Fibroblast of mammary gland (primary cell): ENCODE measurements at regions not wholly inside any gene's neighbourhood (a gene's known extent, or its start where the extent isn't known, plus 50 kb on each side); places are given as distances from the start of the nearest gene placed in this dataset.
A peak's percentile ranks its signal among the peaks of the same experiment; 100 is the strongest.

Experiments used
- DNase-seq: peaks from one replicate; pipeline ENCODE4 v3.0.0-alpha.2; 2010; ENCODE audit warnings: low read depth
- H3K4me3 ChIP-seq: 2 replicates; pipeline ENCODE4 v1.5.1; 2011; ENCODE audit warnings: low read depth, mild to moderate bottlenecking, low read length, moderate library complexity; ENCODE audit not compliant: control insufficient read depth
- CTCF ChIP-seq: conservative IDR thresholded peaks from 2 replicates; pipeline ENCODE4 v1.5.1; 2011; ENCODE audit warnings: low read depth, low read length, inconsistent platforms; ENCODE audit not compliant: control insufficient read depth, insufficient read depth

DNA sequence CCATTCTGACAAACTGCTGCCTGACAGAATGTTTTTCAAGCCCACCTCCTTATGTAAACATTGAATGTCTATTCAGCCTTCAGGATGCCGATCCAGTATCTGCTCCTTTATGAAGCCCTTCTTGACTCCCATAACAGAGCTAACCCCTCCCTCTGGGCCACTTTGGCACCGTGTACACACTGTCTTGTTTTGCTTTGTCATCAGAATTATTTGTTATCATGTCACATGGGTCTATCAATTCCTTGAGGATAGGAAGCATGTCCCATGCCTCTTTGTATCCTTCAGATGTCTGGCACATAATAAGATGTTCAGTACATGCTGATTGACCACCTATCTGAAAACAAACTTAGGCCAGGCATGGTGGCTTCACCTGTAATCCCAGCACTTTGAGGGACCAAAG lies 92.3 kb downstream of the PRLHR start:
- H3K4me3 ChIP-seq: no peak overlapping the region
- DNase-seq: no peak
- TF ChIP-seq CTCF: no peak

DNA sequence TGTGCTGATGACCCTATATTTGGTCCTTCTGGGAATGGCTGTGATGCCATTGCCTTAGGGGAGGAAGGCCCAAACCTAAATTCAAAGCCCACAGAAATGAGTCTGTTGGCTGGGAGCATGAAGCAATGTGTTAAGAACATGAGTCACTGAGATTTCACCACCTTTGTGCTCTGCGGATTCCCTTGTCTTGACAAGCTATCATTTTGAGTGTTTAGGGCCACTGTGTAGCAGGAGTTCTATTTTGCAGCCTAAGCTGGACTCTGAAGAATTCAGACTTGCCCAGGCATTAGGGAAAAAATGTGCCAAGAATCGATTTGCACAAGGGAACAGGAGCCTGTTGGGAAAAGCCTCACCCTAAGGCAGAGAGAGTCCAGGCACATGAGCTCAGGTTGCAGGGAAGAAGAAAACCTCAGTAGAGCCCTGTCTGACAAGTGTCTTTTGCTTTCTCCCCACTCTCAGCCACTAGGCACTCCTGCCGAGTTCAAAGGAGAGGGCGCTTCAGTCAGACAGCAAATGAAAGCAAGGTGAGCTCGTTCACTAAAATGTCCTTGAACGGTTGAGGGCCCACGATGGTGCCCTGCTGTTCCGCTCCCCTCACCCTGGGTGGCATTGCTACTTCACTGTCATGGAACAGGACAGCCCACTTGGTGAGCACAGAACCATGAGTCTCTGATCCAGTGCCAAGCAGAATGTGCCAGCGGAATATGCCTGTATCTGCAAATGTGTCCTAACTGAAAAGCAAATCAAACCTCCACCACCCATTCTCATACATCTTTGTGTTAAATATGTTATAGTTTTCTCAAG lies 93.6 kb downstream of the PRLHR start:
- TF ChIP-seq CTCF: no peak
- DNase-seq: peak; percentile 97
- no peak overlapping the region for H3K4me3 ChIP-seq

- no peak for TF ChIP-seq CTCF
- H3K4me3 ChIP-seq: no peak overlapping the region
- peak; percentile 89 for DNase-seq
Observed at GRCh38 chr10:118501171-118501570, 94.3 kb downstream of the PRLHR start.

- no peak for TF ChIP-seq CTCF
- H3K4me3 ChIP-seq: no peak overlapping the region
Observed at GRCh38 chr10:118500477-118501104, 94.9 kb downstream of the PRLHR start.

GRCh38 chr10:118499186-118499585 lies 96.3 kb downstream of the PRLHR start:
- no peak for DNase-seq
- no peak for TF ChIP-seq CTCF
- no peak overlapping the region for H3K4me3 ChIP-seq

More at GRCh38 chr10:118500477-118501104, 94.9 kb downstream of the PRLHR start:
- peak; percentile 11 for DNase-seq

DNA sequence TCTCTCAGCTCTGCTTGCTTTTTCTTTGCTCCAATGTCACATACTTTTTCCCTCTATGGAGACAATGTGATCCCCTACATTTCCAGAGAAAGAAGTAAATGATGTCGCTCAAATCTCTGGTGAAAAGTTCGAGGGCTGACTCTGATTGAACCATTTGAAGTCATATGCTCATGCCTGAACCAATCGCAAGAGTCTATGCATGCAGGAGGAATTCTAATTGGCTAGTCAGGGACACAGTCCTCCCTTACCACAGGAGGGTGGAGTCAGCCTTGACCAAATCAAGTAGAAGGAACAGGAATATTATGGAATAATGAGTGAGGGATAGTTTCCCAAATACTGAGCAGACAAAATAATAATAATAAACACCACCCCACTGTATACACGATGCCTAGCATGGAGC lies 96.8 kb downstream of the PRLHR start:
- no peak for TF ChIP-seq CTCF
- no peak for DNase-seq
- no peak overlapping the region for H3K4me3 ChIP-seq
